Upper lobe of left lung (tissue), 6 donors: ENCODE measurements at regions not wholly inside any gene's neighbourhood (a gene's known extent, or its start where the extent isn't known, plus 50 kb on each side); places are given as distances from the start of the nearest gene placed in this dataset.

Experiments
- ATAC-seq, 2 donors: fragments of 200-7000 bp; cut with Tn5 transposase; one replicate each; pipeline ENCODE4 v1.9.1; 2022; ENCODE audit warnings: mild to moderate bottlenecking in 2 of 2, moderate library complexity in 2 of 2; ENCODE audit not compliant: low FRiP score in 2 of 2
- DNase-seq, 2 donors: peaks; one replicate each; pipeline ENCODE4 v3.0.0-alpha.2; 2019 to 2020
- H3K27ac ChIP-seq, 4 donors: fragments of 200-600 bp; sonication (generic); one replicate each; pipeline ENCODE4 v1.5.1; 2016 to 2019
- H3K27me3 ChIP-seq, 4 donors: fragments of 200-600 bp; sonication (generic); one replicate each; pipeline ENCODE4 v1.5.1; 2017 to 2019
- H3K36me3 ChIP-seq, 4 donors: fragments of 200-600 bp; sonication (generic); one replicate each; pipeline ENCODE4 v1.5.1; 2016 to 2019
- H3K4me1 ChIP-seq, 4 donors: fragments of 200-600 bp; sonication (generic); one replicate each; pipeline ENCODE4 v1.5.1; 2018 to 2019
- H3K4me3 ChIP-seq, 4 donors: fragments of 200-600 bp; sonication (generic); one replicate each; pipeline ENCODE4 v1.5.1; 2017 to 2019; ENCODE audit warnings: mild to moderate bottlenecking in 2 of 4, moderate library complexity in 1 of 4
- H3K9me3 ChIP-seq, 4 donors: fragments of 200-600 bp; sonication (generic); one replicate each; pipeline ENCODE4 v1.5.1; 2018 to 2019
- EP300 ChIP-seq, 4 donors: sonication (generic); formaldehyde crosslinking; IDR thresholded peaks; one replicate each; pipeline ENCODE4 v1.5.1; 2017; ENCODE audit warnings: antibody characterized with exemption in 4 of 4, control low read depth in 2 of 4
- POLR2A ChIP-seq, 4 donors: fragments of 450-650 bp; IDR thresholded peaks; one replicate each; pipeline ENCODE4 v1.5.1; 2016 to 2017; ENCODE audit warnings: antibody characterized with exemption in 4 of 4, mild to moderate bottlenecking in 2 of 4
- POLR2AphosphoS5 ChIP-seq, 2 donors: sonication (generic); formaldehyde crosslinking; IDR thresholded peaks; one replicate each; pipeline ENCODE4 v1.5.1; 2017; ENCODE audit warnings: antibody characterized with exemption in 2 of 2
- WGBS, 2 donors: methylation state at CpG; one replicate each; pipeline ENCODE4 v1.1.5; 2017 to 2018; 5-methylcytosine and 5-hydroxymethylcytosine counted together
- TF ChIP-seq, protein P1 (sequence below), 6 experiments: fragments of 450-650 bp in 4 of 6; fragments of 200-600 bp in 2 of 6; sonication (generic) in 2 of 6; IDR thresholded peaks; one replicate each; pipeline ENCODE4 v1.5.1; 2016 to 2019; ENCODE audit warnings: antibody characterized with exemption in 6 of 6
- donor health status: DM: no; HTN: no; CAD: no; lungs with moderate emphysema.
- donor health status: DM: no; HTN: yes; CAD: no; lungs with severe emphysema.

DNA sequence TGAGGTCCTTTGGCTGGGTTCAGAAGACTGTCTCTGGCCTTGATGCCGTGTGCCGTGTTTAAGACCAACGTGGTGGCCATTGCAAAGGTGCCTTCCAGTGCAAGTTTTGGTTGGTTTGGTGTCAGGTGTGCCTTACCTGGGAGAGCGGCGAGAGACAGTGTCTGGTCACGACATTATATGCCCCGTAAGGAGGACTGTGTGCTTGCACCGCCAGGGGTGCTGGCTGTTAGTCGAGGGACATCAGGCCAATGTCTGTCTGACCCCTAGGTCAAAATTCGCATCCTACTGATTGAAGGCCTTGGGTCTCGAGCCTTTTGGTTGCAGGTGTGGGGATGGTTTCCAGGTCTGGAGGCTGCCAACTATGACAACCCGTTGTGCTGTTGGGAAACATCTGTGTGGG, 111.9 kb downstream of the SNRPN start:
- DNase-seq (no peak), ATAC-seq (no peak)
- no peak for TF ChIP-seq POLR2AphosphoS5 (IDR thresholded peaks at IDR 0.05)
- TF ChIP-seq POLR2A (IDR thresholded peaks at IDR 0.05) = no peak
- TF ChIP-seq, protein P1, sequence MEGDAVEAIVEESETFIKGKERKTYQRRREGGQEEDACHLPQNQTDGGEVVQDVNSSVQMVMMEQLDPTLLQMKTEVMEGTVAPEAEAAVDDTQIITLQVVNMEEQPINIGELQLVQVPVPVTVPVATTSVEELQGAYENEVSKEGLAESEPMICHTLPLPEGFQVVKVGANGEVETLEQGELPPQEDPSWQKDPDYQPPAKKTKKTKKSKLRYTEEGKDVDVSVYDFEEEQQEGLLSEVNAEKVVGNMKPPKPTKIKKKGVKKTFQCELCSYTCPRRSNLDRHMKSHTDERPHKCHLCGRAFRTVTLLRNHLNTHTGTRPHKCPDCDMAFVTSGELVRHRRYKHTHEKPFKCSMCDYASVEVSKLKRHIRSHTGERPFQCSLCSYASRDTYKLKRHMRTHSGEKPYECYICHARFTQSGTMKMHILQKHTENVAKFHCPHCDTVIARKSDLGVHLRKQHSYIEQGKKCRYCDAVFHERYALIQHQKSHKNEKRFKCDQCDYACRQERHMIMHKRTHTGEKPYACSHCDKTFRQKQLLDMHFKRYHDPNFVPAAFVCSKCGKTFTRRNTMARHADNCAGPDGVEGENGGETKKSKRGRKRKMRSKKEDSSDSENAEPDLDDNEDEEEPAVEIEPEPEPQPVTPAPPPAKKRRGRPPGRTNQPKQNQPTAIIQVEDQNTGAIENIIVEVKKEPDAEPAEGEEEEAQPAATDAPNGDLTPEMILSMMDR (IDR thresholded peaks at IDR 0.05) = no peak
- TF ChIP-seq EP300 (IDR thresholded peaks at IDR 0.05) = no peak
- Histone ChIP-seq H3K4me3 (no peak overlapping the region), H3K27me3 (no peaks in the 10 kb centered on the region), H3K4me1 (no peaks in the 10 kb centered on the region), H3K36me3 (peaks cover 17 to 100% (median 96%) of the 10 kb centered on the region in 4 donors), H3K9me3 (peaks cover 100% of the 10 kb centered on the region in 4 donors), H3K27ac (no peak overlapping the region)
- 88 to 92% methylated on average over 10 to 12 of the region's 12 CpGs for WGBS, 2 donors

DNA sequence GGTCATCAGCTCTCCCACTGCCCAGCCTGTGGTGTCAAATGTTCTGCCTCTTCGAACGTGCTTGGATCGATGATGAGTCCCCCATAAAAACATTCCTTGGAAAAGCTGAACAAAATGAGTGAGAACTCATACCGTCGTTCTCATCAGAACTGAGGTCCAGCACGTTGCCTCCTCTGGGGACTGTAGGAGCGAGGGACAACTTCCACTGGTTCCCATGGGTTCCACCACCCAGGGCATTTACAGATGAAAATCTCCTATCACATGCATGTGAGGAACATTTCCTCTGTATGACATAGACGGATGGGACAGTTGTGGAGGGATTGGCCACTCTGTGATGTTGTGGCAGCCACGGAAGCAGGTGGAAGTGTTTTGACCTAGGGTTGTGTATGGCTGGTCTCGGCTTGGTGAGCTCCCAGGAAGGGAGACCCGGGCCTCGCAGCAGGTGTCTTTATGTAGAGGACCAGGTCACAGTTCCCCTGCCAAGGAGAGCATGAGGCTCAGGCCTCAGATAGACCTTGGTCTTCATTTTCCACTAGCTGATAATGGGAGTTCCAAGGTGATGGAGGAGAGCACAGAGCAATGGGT, 113.0 kb downstream of the SNRPN start:
- no peak overlapping the region for H3K27ac ChIP-seq

DNA sequence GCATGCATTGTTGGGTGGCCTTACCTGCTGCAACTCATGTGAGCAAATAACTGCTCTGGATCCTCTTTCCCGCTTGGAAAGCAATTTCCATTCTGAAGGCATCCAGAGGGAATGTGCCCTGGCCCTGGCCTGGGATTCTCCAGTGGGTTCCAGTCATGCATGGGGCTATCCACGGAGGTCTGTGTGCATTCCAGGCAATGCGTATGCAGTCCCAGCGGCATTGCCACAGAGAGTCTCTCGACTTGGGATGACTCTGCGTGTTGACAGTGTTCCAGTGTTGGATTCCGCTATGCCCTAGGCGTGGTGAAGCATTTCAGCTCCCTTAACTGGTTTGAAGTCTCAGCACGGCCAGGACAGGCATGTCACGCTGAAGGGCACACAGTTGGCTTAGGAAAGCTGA, 113.9 kb downstream of the SNRPN start:
- Histone ChIP-seq H3K27ac (no peak overlapping the region), H3K4me1 (no peaks in the 10 kb centered on the region), H3K27me3 (no peaks in the 10 kb centered on the region), H3K9me3 (peaks cover 100% of the 10 kb centered on the region in 4 donors), H3K4me3 (no peak overlapping the region), H3K36me3 (peaks cover 31 to 100% (median 97%) of the 10 kb centered on the region in 4 donors)
- no peak for ATAC-seq
- TF ChIP-seq POLR2AphosphoS5 (IDR thresholded peaks at IDR 0.05) = no peak
- TF ChIP-seq POLR2A (IDR thresholded peaks at IDR 0.05) = no peak
- no peak for TF ChIP-seq EP300 (IDR thresholded peaks at IDR 0.05)
- TF ChIP-seq, protein P1 (IDR thresholded peaks at IDR 0.05) = no peak
- DNase-seq = no peak
- 85% methylated on average over 4 to 10 of the region's 10 CpGs for WGBS, 2 donors

More for the DNA sequence above, 113.0 kb downstream of the SNRPN start:
- Histone ChIP-seq H3K27me3 (no peaks in the 10 kb centered on the region), H3K36me3 (peaks cover 28 to 100% (median 97%) of the 10 kb centered on the region in 4 donors), H3K9me3 (peaks cover 100% of the 10 kb centered on the region in 4 donors), H3K4me3 (no peak overlapping the region), H3K4me1 (no peaks in the 10 kb centered on the region)
- no peak for DNase-seq
- TF ChIP-seq, protein P1 (IDR thresholded peaks at IDR 0.05) = no peak
- no peak for TF ChIP-seq POLR2AphosphoS5 (IDR thresholded peaks at IDR 0.05)
- no peak for TF ChIP-seq POLR2A (IDR thresholded peaks at IDR 0.05)
- TF ChIP-seq EP300 (IDR thresholded peaks at IDR 0.05) = no peak
- no peak for ATAC-seq
- 89 to 93% methylated on average over 12 of the region's 12 CpGs for WGBS, 2 donors

DNA sequence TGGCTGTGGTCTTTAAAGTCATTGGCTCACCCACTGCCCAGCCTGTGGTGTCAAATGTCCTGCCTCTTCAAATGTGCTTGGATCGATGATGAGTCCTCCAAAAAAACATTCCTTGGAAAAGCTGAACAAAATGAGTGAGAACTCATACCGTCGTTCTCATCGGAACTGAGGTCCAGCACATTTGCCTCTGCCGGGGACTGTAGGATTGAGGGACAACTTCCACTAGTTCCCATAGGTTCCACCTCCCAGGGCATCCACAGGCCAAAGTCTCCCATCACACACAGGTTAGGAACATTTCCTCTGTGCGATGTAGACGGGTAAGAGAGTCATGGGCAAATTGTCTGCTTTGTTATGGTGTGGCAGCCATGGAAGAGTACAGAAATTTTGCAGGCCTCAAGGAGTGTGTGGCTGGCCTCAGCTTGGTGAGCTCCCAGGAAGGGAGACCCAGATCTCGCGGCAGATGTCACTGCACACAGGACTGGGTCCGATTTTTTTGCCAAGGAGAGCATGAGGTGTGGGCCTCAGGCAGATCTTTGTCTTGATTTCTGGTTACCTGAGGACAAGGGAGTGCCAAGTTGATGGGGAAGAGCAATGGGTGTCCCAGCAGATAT, 115.7 kb downstream of the SNRPN start:
- WGBS, 2 donors = 91 to 92% methylated on average over 7 to 10 of the region's 10 CpGs
- TF ChIP-seq, protein P1 (IDR thresholded peaks at IDR 0.05) = no peak
- TF ChIP-seq EP300 (IDR thresholded peaks at IDR 0.05) (no peak), POLR2A (IDR thresholded peaks at IDR 0.05) (no peak), POLR2AphosphoS5 (IDR thresholded peaks at IDR 0.05) (no peak)
- no peak for ATAC-seq
- DNase-seq = no peak
- H3K36me3 ChIP-seq = peaks cover 36 to 100% (median 97%) of the 10 kb centered on the region in 4 donors
- peaks cover 100% of the 10 kb centered on the region in 4 donors for H3K9me3 ChIP-seq
- H3K27ac ChIP-seq = no peak overlapping the region
- H3K4me1 ChIP-seq = no peaks in the 10 kb centered on the region
- H3K27me3 ChIP-seq = no peaks in the 10 kb centered on the region
- no peak overlapping the region for H3K4me3 ChIP-seq
